GM18526 (cell line): ENCODE measurements at regions not wholly inside any gene's neighbourhood (a gene's known extent, or its start where the extent isn't known, plus 50 kb on each side); places are given as distances from the start of the nearest gene placed in this dataset.

Source experiments
- POLR2A ChIP-seq: IDR thresholded peaks from 3 replicates; pipeline ENCODE4 v1.6.1; 2011; ENCODE audit not compliant: insufficient read length; ENCODE audit errors: extremely low read depth

- no peak for TF ChIP-seq POLR2A
These were observed 236.2 kb upstream of the SERP2 start for GRCh38 chr13:44137466-44137865.

DNA sequence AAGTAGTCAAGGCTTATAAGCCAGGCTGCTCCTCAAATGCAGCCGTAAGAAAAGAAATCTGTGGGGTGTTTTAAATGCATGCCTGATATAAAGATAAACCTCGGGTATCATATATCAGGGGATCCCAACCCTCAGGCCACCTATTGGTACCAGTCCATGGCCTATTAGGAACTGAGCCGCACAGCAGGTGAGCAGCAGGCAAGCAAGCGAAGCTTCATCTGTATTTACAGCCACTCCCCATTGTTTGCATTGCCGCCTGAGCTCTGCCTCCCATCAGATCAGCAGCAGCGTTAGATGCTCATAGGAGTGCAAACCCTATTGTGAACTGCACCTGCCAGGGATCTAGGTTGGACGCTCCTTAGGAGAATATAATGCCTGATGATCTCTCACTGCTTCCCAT, 233.5 kb upstream of the SERP2 start:
- TF ChIP-seq POLR2A, result no peak

DNA sequence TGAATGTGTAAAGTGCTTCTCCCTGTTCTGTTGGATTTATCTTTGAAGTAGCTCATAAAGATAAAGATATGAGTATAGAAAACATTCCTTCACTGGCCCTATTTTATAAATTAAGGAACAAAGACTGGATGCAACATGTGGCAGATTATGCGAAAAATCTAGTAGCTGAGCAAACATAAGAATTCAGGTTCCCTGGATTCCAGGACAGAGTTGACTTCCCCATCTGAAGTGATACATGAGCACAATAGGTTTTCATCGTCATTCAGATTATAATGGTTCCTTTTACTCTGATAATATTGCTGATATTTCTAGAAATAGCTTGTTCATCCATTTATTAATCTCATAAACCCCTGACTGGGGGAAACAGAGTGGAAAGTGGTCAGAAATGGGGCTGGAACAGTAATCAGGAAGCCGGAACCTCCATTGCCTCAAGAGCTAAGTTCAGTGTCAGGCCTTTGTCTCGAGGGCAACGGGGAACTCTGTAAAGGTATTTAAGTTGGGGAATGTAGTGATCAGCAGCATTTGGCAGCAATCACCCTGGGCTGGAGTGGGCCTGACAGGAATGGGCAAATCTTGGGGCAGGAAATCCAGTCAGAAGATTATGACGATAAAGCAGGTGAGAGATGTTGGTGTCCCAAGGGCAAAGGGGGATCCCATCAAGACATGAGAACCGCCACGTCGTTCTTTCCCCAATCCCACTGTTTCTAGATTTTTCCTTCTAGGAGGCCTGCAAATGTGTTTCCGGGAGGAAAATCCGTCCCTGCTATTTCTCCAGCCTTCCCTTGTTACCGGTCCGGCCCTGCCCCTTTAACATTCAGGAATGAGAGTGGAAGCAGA, 232.5 kb upstream of the SERP2 start:
- no peak for TF ChIP-seq POLR2A

GRCh38 chr13:44141725-44142539, 231.7 kb upstream of the SERP2 start:
- TF ChIP-seq POLR2A, result peak; percentile 85

DNA sequence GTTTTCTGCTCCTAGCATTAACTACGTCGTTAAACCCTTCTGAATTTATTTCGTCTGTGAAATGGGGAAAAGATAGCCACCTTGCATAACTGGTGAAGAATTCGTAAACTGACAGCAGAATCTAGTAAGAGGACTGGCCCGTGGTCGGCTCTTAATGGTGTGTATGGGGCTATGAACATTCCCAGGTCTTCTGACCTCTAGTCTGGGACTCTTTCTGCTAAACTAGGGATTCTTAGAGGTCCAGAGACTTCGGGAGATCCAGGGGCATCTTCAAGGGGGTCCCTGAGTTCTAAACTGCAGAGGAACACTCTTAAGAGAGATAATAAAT, 231.1 kb upstream of the SERP2 start:
- TF ChIP-seq POLR2A, result no peak

DNA sequence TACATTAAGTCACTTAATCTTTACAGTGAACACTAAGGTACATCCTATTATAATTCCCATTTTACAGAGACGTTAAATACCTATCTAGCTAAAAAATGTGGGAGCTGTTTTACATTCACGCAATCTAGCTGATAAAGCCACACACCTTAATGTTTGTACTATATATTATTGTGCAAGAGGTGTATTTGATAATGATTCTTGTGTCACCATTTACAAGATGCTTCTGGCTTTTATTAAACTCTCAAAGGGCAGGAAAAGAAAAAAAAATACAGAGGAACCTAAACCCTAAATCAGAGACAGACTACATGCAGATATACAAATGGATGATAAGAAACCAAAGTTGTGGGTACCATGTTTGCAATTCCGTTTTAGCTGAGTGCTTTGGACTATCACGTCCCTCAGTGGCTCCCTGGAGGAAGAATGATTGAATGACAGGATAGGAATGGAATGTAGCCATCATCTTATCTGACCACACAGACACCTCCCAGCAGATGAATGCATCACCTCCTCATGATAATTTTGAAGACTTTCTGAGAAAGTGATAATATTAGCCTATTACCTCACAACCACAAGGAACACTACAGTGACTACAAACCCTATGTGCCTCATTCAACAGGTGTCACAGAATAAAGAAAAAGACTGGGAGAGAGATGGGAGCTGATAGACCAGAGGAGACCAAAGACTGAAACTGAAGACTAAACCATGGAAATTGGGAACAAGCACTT, 230.5 kb upstream of the SERP2 start:
- no peak for TF ChIP-seq POLR2A

DNA sequence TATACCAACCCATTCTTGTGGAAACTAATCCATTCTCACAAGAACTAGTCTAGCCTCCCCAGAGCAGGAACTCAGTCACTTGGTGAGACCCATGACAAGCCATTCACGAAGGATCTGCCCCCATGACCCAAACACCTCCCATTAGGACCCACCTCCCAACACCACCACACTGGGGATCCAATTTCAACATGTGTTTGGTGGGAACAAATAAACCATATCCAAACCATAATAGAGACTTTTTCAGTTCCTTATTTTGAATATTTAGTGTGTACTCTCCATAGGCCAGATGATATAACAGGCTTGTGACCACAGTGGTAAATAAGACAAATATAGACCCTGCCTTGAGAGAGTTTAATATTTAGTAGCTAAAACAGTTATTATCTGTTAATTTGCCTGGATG, 227.5 kb upstream of the SERP2 start:
- no peak for TF ChIP-seq POLR2A

- no peak for TF ChIP-seq POLR2A
These were observed 226.4 kb upstream of the SERP2 start for GRCh38 chr13:44147233-44147632.

GRCh38 chr13:44147648-44148047, 226.0 kb upstream of the SERP2 start:
- no peak for TF ChIP-seq POLR2A

- no peak for TF ChIP-seq POLR2A
These were observed 225.3 kb upstream of the SERP2 start for GRCh38 chr13:44148159-44148914.

DNA sequence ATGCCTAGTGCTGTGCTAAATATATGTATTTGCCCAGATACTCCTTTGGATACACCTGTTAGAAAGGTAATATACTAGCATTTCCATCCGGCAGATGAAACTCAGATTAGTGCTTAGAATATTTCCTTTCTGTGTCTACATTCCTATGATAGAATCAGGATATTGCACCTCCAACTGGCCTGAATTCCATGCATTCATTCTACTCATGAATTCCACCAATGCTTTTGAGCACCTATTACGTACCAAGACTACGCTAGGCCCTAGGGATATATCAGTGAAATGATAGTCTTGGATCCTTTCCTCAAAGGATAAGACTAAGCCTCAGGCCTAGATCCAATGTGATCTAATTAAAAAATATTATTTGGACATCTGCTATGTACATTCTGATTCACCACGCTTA, 223.8 kb upstream of the SERP2 start:
- no peak for TF ChIP-seq POLR2A

DNA sequence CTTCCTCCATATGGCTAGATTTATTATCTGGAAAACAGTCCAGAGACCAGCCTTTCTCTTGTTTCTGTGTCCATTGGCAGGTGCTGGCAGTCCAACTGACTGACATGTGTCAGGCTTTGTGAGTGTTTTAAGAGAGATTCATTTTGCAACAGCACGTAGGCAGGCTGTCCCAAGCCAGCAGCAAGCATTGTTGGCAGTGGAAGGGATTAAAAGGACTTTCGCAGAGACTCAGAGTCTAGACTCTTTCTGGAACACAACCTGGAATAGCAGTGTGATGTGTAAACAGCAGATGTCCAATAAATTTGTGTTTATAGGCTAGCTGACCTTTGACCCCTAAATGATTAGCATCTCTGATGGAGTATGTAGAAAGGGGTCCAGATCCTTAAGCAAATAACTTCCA, 222.2 kb upstream of the SERP2 start:
- TF ChIP-seq POLR2A, result no peak

GRCh38 chr13:44153496-44153895, 220.1 kb upstream of the SERP2 start:
- TF ChIP-seq POLR2A, result no peak

- TF ChIP-seq POLR2A, result no peak
These were observed 218.0 kb upstream of the SERP2 start for GRCh38 chr13:44155422-44156293.
